ENCODE measurements at regions not wholly inside any gene's neighbourhood (a gene's known extent, or its start where the extent isn't known, plus 50 kb on each side); places are given as distances from the start of the nearest gene placed in this dataset.

DNA sequence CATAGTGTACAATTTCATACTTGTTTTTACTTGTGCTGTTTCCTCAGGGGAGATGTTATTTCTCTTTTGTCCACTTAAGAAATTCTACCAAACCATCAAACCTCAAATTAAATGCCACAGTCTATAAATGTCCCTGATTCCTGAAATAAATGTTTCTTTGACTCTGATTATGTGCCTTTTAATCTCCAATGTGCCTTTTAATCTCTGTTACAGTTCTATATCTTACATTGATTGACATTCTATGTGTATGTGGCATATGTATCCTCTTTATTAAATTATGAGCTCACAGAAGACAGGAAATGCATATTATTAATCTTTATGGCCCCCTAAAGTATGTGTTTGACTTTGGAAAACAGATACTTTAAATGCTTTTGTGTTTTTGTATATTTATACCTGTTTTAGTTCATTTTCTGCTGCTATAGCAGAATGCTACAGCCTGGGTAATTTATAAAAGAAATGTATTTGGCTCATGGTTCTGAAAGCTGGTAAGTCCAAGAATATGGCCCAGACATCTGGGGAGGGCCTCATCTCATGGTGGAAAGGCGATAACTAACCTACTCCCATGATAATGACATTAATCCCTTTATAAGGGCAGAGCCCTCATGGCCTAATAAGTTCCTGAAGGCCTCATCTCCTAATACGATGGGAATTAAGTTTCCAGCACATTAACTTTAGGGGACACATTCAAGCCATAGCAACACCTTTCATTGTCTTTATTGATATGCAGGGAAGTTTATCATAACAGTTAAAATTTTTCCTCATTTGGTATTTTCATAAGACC, 403.9 kb downstream of the LIG4 start:
- TF ChIP-seq, protein P1, sequence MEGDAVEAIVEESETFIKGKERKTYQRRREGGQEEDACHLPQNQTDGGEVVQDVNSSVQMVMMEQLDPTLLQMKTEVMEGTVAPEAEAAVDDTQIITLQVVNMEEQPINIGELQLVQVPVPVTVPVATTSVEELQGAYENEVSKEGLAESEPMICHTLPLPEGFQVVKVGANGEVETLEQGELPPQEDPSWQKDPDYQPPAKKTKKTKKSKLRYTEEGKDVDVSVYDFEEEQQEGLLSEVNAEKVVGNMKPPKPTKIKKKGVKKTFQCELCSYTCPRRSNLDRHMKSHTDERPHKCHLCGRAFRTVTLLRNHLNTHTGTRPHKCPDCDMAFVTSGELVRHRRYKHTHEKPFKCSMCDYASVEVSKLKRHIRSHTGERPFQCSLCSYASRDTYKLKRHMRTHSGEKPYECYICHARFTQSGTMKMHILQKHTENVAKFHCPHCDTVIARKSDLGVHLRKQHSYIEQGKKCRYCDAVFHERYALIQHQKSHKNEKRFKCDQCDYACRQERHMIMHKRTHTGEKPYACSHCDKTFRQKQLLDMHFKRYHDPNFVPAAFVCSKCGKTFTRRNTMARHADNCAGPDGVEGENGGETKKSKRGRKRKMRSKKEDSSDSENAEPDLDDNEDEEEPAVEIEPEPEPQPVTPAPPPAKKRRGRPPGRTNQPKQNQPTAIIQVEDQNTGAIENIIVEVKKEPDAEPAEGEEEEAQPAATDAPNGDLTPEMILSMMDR (IDR thresholded peaks at IDR 0.05) = no peak

DNA sequence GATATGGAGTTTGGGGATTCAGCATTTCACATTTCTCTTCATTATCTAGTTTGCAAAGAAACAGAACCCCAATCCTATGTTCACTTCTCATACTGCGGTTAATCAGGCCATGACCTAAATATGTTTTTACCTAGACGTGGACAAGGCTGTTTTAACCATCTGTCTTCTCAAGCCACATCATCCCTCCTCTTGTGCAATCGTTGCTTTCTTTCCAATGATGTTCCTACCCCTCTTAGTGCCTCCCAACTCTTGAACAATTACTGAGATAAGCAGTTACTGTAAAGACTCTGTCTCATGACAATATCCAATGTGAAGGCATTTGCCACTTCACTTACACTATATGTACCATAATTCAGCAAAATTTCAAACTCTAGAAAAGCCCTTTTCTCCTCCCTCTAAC, 406.2 kb downstream of the LIG4 start:
- DNase-seq (no peak), ATAC-seq (no peak)
- Histone ChIP-seq H3K9me3 (ENCODE audit: control insufficient read depth, insufficient read depth, low read length) (peaks cover 1% of the 10 kb centered on the region), H3K27ac (ENCODE audit: low read length) (no peak overlapping the region), H3K4me3 (ENCODE audit: low read length) (no peak overlapping the region), H3K27me3 (ENCODE audit: control insufficient read depth, insufficient read depth, low read length) (no peaks in the 10 kb centered on the region), H3K4me1 (ENCODE audit: control insufficient read depth, insufficient read depth, low read length) (no peaks in the 10 kb centered on the region), H3K36me3 (ENCODE audit: control insufficient read depth, insufficient read depth, low read length) (no peaks in the 10 kb centered on the region)
- Mint-ChIP-seq H3K36me3 (no peaks in the 10 kb centered on the region), H3K27me3 (ENCODE audit: low read depth in 2 of 2) (no peaks in the 10 kb centered on the region), H3K4me1 (no peaks in the 10 kb centered on the region), H3K27ac (no peak overlapping the region), H3K4me3 (no peak overlapping the region), H3K9me3 (peaks cover 2 to 7% of the 10 kb centered on the region in 2 donors)
- TF ChIP-seq, protein P1 (IDR thresholded peaks at IDR 0.05) = no peak
- 75% methylated on average over 3 of the region's 3 CpGs for WGBS (ENCODE audit: insufficient coverage)
- intact Hi-C loops (cut with micrococcal nuclease) = no loop called here

More for the DNA sequence above, 403.9 kb downstream of the LIG4 start:
- H3K9me3 Mint-ChIP-seq = peaks cover 0 to 9% of the 10 kb centered on the region in 2 donors
- WGBS (ENCODE audit: insufficient coverage) = 79% methylated on average over 2 of the region's 2 CpGs
- ATAC-seq = no peak
- intact Hi-C loops (cut with micrococcal nuclease) = no loop called here
- Histone ChIP-seq H3K36me3 (ENCODE audit: control insufficient read depth, insufficient read depth, low read length) (no peaks in the 10 kb centered on the region), H3K27ac (ENCODE audit: low read length) (no peak overlapping the region), H3K9me3 (ENCODE audit: control insufficient read depth, insufficient read depth, low read length) (no peaks in the 10 kb centered on the region), H3K27me3 (ENCODE audit: control insufficient read depth, insufficient read depth, low read length) (no peaks in the 10 kb centered on the region), H3K4me3 (ENCODE audit: low read length) (no peak overlapping the region), H3K4me1 (ENCODE audit: control insufficient read depth, insufficient read depth, low read length) (no peaks in the 10 kb centered on the region)
- H3K4me3 Mint-ChIP-seq = no peak overlapping the region
- no peaks in the 10 kb centered on the region for H3K27me3 Mint-ChIP-seq (ENCODE audit: low read depth in 2 of 2)
- no peak overlapping the region for H3K27ac Mint-ChIP-seq
- no peaks in the 10 kb centered on the region for H3K4me1 Mint-ChIP-seq
- H3K36me3 Mint-ChIP-seq = no peaks in the 10 kb centered on the region
- DNase-seq = no peak

DNA sequence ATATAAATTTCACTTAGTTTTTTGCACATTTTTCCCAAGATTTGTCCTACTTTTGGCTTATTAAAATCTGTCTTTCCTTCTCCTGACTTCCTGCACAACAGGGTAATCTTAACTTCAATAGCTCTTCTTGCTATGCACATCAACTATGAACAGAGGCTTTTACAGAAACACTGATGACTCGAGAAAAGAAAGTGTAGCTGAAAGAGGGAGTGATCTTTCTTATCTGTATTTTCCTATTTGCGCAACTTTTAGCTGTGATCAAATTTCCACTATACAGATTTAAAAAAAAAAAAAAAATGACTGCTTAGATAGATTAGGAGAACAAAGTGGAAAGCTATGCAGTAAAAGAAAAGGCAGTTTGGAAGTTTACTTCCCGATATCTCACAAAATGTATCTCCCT, 406.9 kb downstream of the LIG4 start:
- no peak overlapping the region for H3K4me3 Mint-ChIP-seq
- no peak overlapping the region for H3K27ac Mint-ChIP-seq
- 80% methylated on average over 1 of the region's 3 CpGs for WGBS (ENCODE audit: insufficient coverage)
- no peak for DNase-seq
- no peaks in the 10 kb centered on the region for H3K27me3 Mint-ChIP-seq (ENCODE audit: low read depth in 2 of 2)
- Histone ChIP-seq H3K4me1 (ENCODE audit: control insufficient read depth, insufficient read depth, low read length) (no peaks in the 10 kb centered on the region), H3K4me3 (ENCODE audit: low read length) (no peak overlapping the region), H3K9me3 (ENCODE audit: control insufficient read depth, insufficient read depth, low read length) (peaks cover 4% of the 10 kb centered on the region), H3K27ac (ENCODE audit: low read length) (no peak overlapping the region), H3K27me3 (ENCODE audit: control insufficient read depth, insufficient read depth, low read length) (no peaks in the 10 kb centered on the region), H3K36me3 (ENCODE audit: control insufficient read depth, insufficient read depth, low read length) (no peaks in the 10 kb centered on the region)
- peaks cover 4 to 9% of the 10 kb centered on the region in 2 donors for H3K9me3 Mint-ChIP-seq
- H3K4me1 Mint-ChIP-seq = no peaks in the 10 kb centered on the region
- intact Hi-C loops (cut with micrococcal nuclease) = no loop called here
- TF ChIP-seq, protein P1 (IDR thresholded peaks at IDR 0.05) = no peak
- no peaks in the 10 kb centered on the region for H3K36me3 Mint-ChIP-seq
- no peak for ATAC-seq

Measured in natural killer cell (primary cell).